OCI-LY3 (cell line): ENCODE measurements at regions not wholly inside any gene's neighbourhood (a gene's known extent, or its start where the extent isn't known, plus 50 kb on each side); places are given as distances from the start of the nearest gene placed in this dataset.
"Not testable (repeated sequence)": the region's sequence is repeated elsewhere in the genome, so short reads cannot be mapped to it uniquely, and the experiment has no call there.

Source experiments
- H2AFZ ChIP-seq: fragments of 200-600, 300-600 bp; shearing (Covaris generic); 2 replicates; pipeline ENCODE4 v1.6.0; 2014; ENCODE audit warnings: antibody characterized with exemption, low read depth, low read length
- H3K27ac ChIP-seq: fragments of 200-600, 300-600 bp; sonication (generic); 2 replicates; pipeline ENCODE4 v1.5.1; 2014; ENCODE audit warnings: mild to moderate bottlenecking, low read length, moderate library complexity, mixed read lengths
- H3K27me3 ChIP-seq: fragments of 200-600, 300-600 bp; sonication (generic); 2 replicates; pipeline ENCODE4 v1.6.1; 2014; ENCODE audit warnings: low read depth, low read length, mixed read lengths
- H3K36me3 ChIP-seq: fragments of 200-600, 300-600 bp; sonication (generic); replicated peaks from 2 replicates; pipeline ENCODE3; 2014; ENCODE audit warnings: low read depth, low read length, mixed read lengths
- H3K4me1 ChIP-seq: fragments of 300-600, 200-600 bp; sonication (generic); 2 replicates; pipeline ENCODE4 v1.6.1; 2014; ENCODE audit warnings: low read length, mixed read lengths
- H3K4me2 ChIP-seq: fragments of 200-600, 300-600 bp; sonication (generic); 2 replicates; pipeline ENCODE4 v1.6.1; 2014; ENCODE audit warnings: low read length, mixed read lengths
- H3K4me3 ChIP-seq: fragments of 300-600, 200-600 bp; sonication (generic); 2 replicates; pipeline ENCODE4 v1.5.1; 2014; ENCODE audit warnings: antibody characterized with exemption, mild to moderate bottlenecking, low read length, moderate library complexity
- H3K79me2 ChIP-seq: fragments of 300-600, 200-600 bp; shearing (Covaris generic); 2 replicates; pipeline ENCODE4 v1.6.1; 2014; ENCODE audit warnings: mild to moderate bottlenecking, low read length, mixed read lengths
- H3K9ac ChIP-seq: fragments of 300-600, 200-600 bp; shearing (Covaris generic); 2 replicates; pipeline ENCODE4 v1.6.0; 2014; ENCODE audit warnings: mild to moderate bottlenecking, low read length, moderate library complexity
- H3K9me3 ChIP-seq: fragments of 200-600, 300-600 bp; shearing (Covaris generic); 2 replicates; pipeline ENCODE4 v1.6.1; 2014; ENCODE audit warnings: low read length, mixed read lengths; ENCODE audit not compliant: insufficient read depth
- H4K20me1 ChIP-seq: fragments of 200-600, 300-600 bp; sonication (generic); 2 replicates; pipeline ENCODE4 v1.6.1; 2016; ENCODE audit warnings: low read length, mixed read lengths; ENCODE audit not compliant: insufficient read depth
- CTCF ChIP-seq: fragments of 200-600, 300-600 bp; sonication (generic); IDR thresholded peaks from 2 replicates; pipeline ENCODE4 v1.5.1; 2014; ENCODE audit warnings: antibody characterized with exemption, low read length, low read depth
- EZH2phosphoT487 ChIP-seq: fragments of 200-600 bp; shearing (Covaris generic); IDR thresholded peaks from 2 replicates; pipeline ENCODE4 v1.6.1; 2018; ENCODE audit warnings: antibody characterized with exemption, mixed run types, low read depth

DNA sequence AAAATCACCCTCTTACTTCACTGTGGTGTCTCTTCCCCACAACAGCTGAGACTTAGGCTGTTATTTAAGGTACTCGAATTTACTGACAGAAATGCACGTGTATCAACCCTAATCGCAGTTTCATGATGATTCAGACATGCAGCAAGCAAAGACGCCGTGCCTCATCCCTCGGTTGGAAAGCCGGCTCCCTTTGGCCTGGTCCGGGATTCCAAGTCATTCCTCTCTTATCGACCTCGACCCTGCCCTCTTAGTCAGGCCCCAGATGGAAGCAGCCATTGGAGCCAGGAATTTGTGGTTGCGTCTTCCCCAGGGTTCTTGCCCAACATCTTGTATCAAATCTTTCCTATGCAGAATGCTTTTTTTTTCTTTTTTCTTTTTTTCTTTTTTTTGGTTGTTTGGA is 229.5 kb downstream of the GATA3 start:
- Histone ChIP-seq H3K4me2 (no peak overlapping the region), H3K36me3 (no peaks in the 10 kb centered on the region), H3K9me3 (no peaks in the 10 kb centered on the region), H4K20me1 (no peaks in the 10 kb centered on the region), H3K9ac (no peak overlapping the region), H3K79me2 (no peaks in the 10 kb centered on the region), H3K4me1 (no peaks in the 10 kb centered on the region), H3K27ac (no peak overlapping the region), H3K4me3 (no peak overlapping the region), H2AFZ (no peak overlapping the region), H3K27me3 (no peaks in the 10 kb centered on the region)
- no peak for TF ChIP-seq EZH2phosphoT487
- no peak for TF ChIP-seq CTCF

DNA sequence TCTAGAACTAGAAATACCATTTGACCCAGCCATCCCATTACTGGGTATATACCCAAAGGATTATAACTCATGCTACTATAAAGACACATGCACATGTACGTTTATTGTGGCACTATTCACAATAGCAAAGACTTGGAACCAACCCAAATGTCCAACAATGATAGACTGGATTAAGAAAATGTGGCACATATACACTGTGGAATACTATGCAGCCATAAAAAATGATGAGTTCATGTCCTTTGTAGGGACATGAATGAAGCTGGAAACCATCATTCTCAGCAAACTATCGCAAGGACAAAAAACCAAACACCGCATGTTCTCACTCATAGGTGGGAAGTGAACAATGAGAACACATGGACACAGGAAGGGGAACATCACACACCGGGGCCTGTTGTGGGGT is 231.5 kb downstream of the GATA3 start:
- H3K27me3 ChIP-seq, H3K79me2 ChIP-seq, H3K4me2 ChIP-seq, H3K27ac ChIP-seq, H4K20me1 ChIP-seq, H3K9ac ChIP-seq, H3K36me3 ChIP-seq, H3K9me3 ChIP-seq, H3K4me1 ChIP-seq, H3K4me3 ChIP-seq, H2AFZ ChIP-seq: not testable (repeated sequence)

- H3K9me3 ChIP-seq = no peaks in the 10 kb centered on the region
- TF ChIP-seq EZH2phosphoT487 = no peak
- TF ChIP-seq CTCF = no peak
- H3K27me3 ChIP-seq = no peaks in the 10 kb centered on the region
- no peak overlapping the region for H2AFZ ChIP-seq
- H3K4me1 ChIP-seq = no peaks in the 10 kb centered on the region
- no peaks in the 10 kb centered on the region for H3K36me3 ChIP-seq
- no peak overlapping the region for H3K9ac ChIP-seq
- H4K20me1 ChIP-seq = no peaks in the 10 kb centered on the region
- H3K27ac ChIP-seq = no peak overlapping the region
- no peaks in the 10 kb centered on the region for H3K79me2 ChIP-seq
- H3K4me3 ChIP-seq = no peak overlapping the region
- H3K4me2 ChIP-seq = no peak overlapping the region
Observed at GRCh38 chr10:8288600-8288999, 234.1 kb downstream of the GATA3 start.

DNA sequence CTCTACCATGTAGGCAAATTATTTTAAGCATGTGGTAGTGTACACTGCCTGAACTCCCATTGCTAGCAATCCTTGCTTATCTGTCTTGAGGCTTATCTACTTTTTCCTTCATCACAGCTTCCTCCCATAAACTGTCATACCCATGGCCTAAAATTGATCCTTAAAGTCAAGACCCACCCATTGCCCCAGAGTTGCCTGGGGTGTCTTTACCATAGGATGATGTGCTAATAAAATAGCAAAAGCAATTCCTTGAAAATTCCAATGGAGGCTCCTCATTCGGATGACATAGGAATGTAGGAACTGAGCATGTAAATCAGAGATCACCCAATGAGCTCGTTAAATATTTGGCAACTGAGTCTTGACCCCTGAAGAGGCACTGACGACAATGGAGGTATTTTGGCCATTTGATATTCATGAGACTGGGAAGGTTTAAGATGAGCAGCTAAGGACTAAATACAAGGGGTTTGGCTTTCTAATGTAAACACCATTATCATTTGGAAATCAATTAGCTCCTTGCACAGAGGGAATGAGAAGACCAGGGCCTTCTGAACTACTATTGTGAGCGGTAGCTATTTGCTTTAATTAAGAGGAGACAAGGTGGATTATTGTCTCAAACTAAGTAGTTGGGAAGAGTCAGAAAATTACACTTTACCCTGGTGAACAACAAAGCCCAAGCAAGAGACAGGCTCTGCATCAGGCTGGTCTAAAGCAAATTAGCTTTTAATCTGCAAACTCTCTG is 234.9 kb downstream of the GATA3 start:
- Histone ChIP-seq H3K36me3 (no peaks in the 10 kb centered on the region), H3K27ac (no peak overlapping the region), H3K9ac (no peak overlapping the region), H2AFZ (no peak overlapping the region), H3K27me3 (no peaks in the 10 kb centered on the region), H3K79me2 (no peaks in the 10 kb centered on the region), H3K4me1 (no peaks in the 10 kb centered on the region), H3K4me3 (no peak overlapping the region), H3K4me2 (no peak overlapping the region), H3K9me3 (no peaks in the 10 kb centered on the region), H4K20me1 (no peaks in the 10 kb centered on the region)
- no peak for TF ChIP-seq CTCF
- TF ChIP-seq EZH2phosphoT487 = no peak

GRCh38 chr10:8294779-8295178 is 240.3 kb downstream of the GATA3 start:
- no peaks in the 10 kb centered on the region for H3K9me3 ChIP-seq
- H3K27ac ChIP-seq = no peak overlapping the region
- no peaks in the 10 kb centered on the region for H3K36me3 ChIP-seq
- H2AFZ ChIP-seq = no peak overlapping the region
- no peak overlapping the region for H3K4me3 ChIP-seq
- no peaks in the 10 kb centered on the region for H3K27me3 ChIP-seq
- no peaks in the 10 kb centered on the region for H3K79me2 ChIP-seq
- H3K4me1 ChIP-seq = no peaks in the 10 kb centered on the region
- no peak for TF ChIP-seq CTCF
- TF ChIP-seq EZH2phosphoT487 = no peak
- no peaks in the 10 kb centered on the region for H4K20me1 ChIP-seq
- H3K9ac ChIP-seq = no peak overlapping the region
- no peak overlapping the region for H3K4me2 ChIP-seq
